ENCODE measurements at regions not wholly inside any gene's neighbourhood (a gene's known extent, or its start where the extent isn't known, plus 50 kb on each side); places are given as distances from the start of the nearest gene placed in this dataset.

GRCh38 chr6:49255335-49255734 is 207.7 kb downstream of the MMUT start:
- TF ChIP-seq EZH2phosphoT487 (IDR thresholded peaks at IDR 0.05; ENCODE audit: insufficient read depth, low read depth) (no peak), EZH2 (IDR thresholded peaks at IDR 0.05; ENCODE audit: insufficient read depth, poor library complexity, severe bottlenecking) (no peak)

Data from GM23248 (cell line).